HG03575 (cell line): ENCODE measurements at regions not wholly inside any gene's neighbourhood (a gene's known extent, or its start where the extent isn't known, plus 50 kb on each side); places are given as distances from the start of the nearest gene placed in this dataset.

ENCODE experiments used
- ATAC-seq: cut with Tn5 transposase; IDR thresholded peaks from one replicate; pipeline ENCODE4 v1.9.1; 2021; ENCODE audit not compliant: unreplicated experiment, insufficient number of reproducible peaks, low FRiP score; ENCODE audit errors: extremely low read depth

GRCh38 chr2:129071531-129071930, 752.9 kb upstream of the HS6ST1 start:
- ATAC-seq: no peak

- ATAC-seq: no peak
Observed at GRCh38 chr2:129074298-129074920, 755.7 kb upstream of the HS6ST1 start.

GRCh38 chr2:129078548-129078947, 759.9 kb upstream of the HS6ST1 start:
- no peak for ATAC-seq

- ATAC-seq: no peak
Observed at GRCh38 chr2:129080715-129081476, 762.2 kb upstream of the HS6ST1 start.

GRCh38 chr2:129085386-129085785, 766.7 kb upstream of the HS6ST1 start:
- no peak for ATAC-seq

- no peak for ATAC-seq
Observed at GRCh38 chr2:129087133-129087813, 768.6 kb upstream of the HS6ST1 start.

GRCh38 chr2:129091620-129092019, 773.0 kb upstream of the HS6ST1 start:
- ATAC-seq: no peak

- no peak for ATAC-seq
Observed at GRCh38 chr2:129092956-129093355, 774.3 kb upstream of the HS6ST1 start.

- no peak for ATAC-seq
Observed at GRCh38 chr2:129101186-129101585, 782.5 kb upstream of the HS6ST1 start.

- ATAC-seq: no peak
Observed at GRCh38 chr2:129103936-129104878, 785.5 kb upstream of the HS6ST1 start.

GRCh38 chr2:129112181-129112580, 793.5 kb upstream of the HS6ST1 start:
- no peak for ATAC-seq

- no peak for ATAC-seq
Observed at GRCh38 chr2:129113776-129114175, 795.1 kb upstream of the HS6ST1 start.

- ATAC-seq: no peak
Observed at GRCh38 chr2:129117434-129117833, 798.8 kb upstream of the HS6ST1 start.

- no peak for ATAC-seq
Observed at GRCh38 chr2:129118296-129118695, 799.6 kb upstream of the HS6ST1 start.

GRCh38 chr2:129129087-129129486, 810.4 kb upstream of the HS6ST1 start:
- ATAC-seq: no peak

GRCh38 chr2:129133692-129134641, 815.3 kb upstream of the HS6ST1 start:
- ATAC-seq: no peak

GRCh38 chr2:129135017-129135416, 816.3 kb upstream of the HS6ST1 start:
- no peak for ATAC-seq

GRCh38 chr2:129139380-129139779, 820.7 kb upstream of the HS6ST1 start:
- no peak for ATAC-seq
